ENCODE measurements at regions not wholly inside any gene's neighbourhood (a gene's known extent, or its start where the extent isn't known, plus 50 kb on each side); places are given as distances from the start of the nearest gene placed in this dataset.
A peak's percentile ranks its signal among the peaks of the same experiment; 100 is the strongest.

GRCh38 chr2:80968450-80968849, 663.9 kb upstream of the LRRTM1 start:
- no peaks in the 10 kb centered on the region for H3K27me3 ChIP-seq (ENCODE audit: insufficient read depth, low read length)
- peaks cover 14% of the 10 kb centered on the region; the same call in 1 of the 2 replicates for H3K9me3 ChIP-seq (ENCODE audit: low read length)
- no peaks in the 10 kb centered on the region for H3K4me1 ChIP-seq (ENCODE audit: insufficient read depth, low read length, severe bottlenecking)
- no peak overlapping the region for H3K4me3 ChIP-seq (ENCODE audit: low read depth, low read length, poor library complexity, severe bottlenecking)
- TF ChIP-seq EZH2 (IDR thresholded peaks at IDR 0.05; ENCODE audit: borderline replicate concordance, low read length) = no peak
- TF ChIP-seq CTCF (IDR thresholded peaks at IDR 0.05; ENCODE audit: low read length) = peak; percentile 47
- no peaks in the 10 kb centered on the region for H4K20me1 ChIP-seq (ENCODE audit: insufficient read depth, low read length)
- no peak overlapping the region for H3K4me2 ChIP-seq (ENCODE audit: low read length)
- no peak overlapping the region for H2AFZ ChIP-seq (ENCODE audit: low read length)
- H3K27ac ChIP-seq (ENCODE audit: low read depth, low read length, poor library complexity, severe bottlenecking) = no peak overlapping the region
- H3K9ac ChIP-seq (ENCODE audit: low read length) = no peak overlapping the region
- no peaks in the 10 kb centered on the region for H3F3A ChIP-seq (ENCODE audit: insufficient read depth, low read length)
- H3K9me2 ChIP-seq (ENCODE audit: low read depth, low read length) = no peaks in the 10 kb centered on the region
- H3K36me3 ChIP-seq (ENCODE audit: insufficient read depth, low read length) = no peaks in the 10 kb centered on the region; the same call in 1 of the 2 replicates
- no peaks in the 10 kb centered on the region for H3K79me2 ChIP-seq (ENCODE audit: insufficient read depth, low read length)

- H3K27me3 ChIP-seq (ENCODE audit: insufficient read depth, low read length) = no peaks in the 10 kb centered on the region
- no peak overlapping the region for H3K4me2 ChIP-seq (ENCODE audit: low read length)
- H3K36me3 ChIP-seq (ENCODE audit: insufficient read depth, low read length) = no peaks in the 10 kb centered on the region
- no peak overlapping the region for H3K27ac ChIP-seq (ENCODE audit: low read depth, low read length, poor library complexity, severe bottlenecking)
- no peaks in the 10 kb centered on the region for H3K79me2 ChIP-seq (ENCODE audit: insufficient read depth, low read length)
- H3K9ac ChIP-seq (ENCODE audit: low read length) = no peak overlapping the region
- H3K4me3 ChIP-seq (ENCODE audit: low read depth, low read length, poor library complexity, severe bottlenecking) = no peak overlapping the region
- no peak overlapping the region for H2AFZ ChIP-seq (ENCODE audit: low read length)
- no peaks in the 10 kb centered on the region for H3F3A ChIP-seq (ENCODE audit: insufficient read depth, low read length)
- H3K4me1 ChIP-seq (ENCODE audit: insufficient read depth, low read length, severe bottlenecking) = no peaks in the 10 kb centered on the region
- no peaks in the 10 kb centered on the region for H3K9me2 ChIP-seq (ENCODE audit: low read depth, low read length)
- no peaks in the 10 kb centered on the region for H3K9me3 ChIP-seq (ENCODE audit: low read length)
- TF ChIP-seq CTCF (IDR thresholded peaks at IDR 0.05; ENCODE audit: low read length) (no peak), EZH2 (IDR thresholded peaks at IDR 0.05; ENCODE audit: borderline replicate concordance, low read length) (no peak)
- no peaks in the 10 kb centered on the region for H4K20me1 ChIP-seq (ENCODE audit: insufficient read depth, low read length)
These were observed 643.1 kb upstream of the LRRTM1 start for GRCh38 chr2:80947601-80948130.

GRCh38 chr2:80943487-80943886, 638.9 kb upstream of the LRRTM1 start:
- Histone ChIP-seq H3K4me2 (ENCODE audit: low read length) (no peak overlapping the region), H3K9me3 (ENCODE audit: low read length) (no peaks in the 10 kb centered on the region), H3K27ac (ENCODE audit: low read depth, low read length, poor library complexity, severe bottlenecking) (no peak overlapping the region), H3K27me3 (ENCODE audit: insufficient read depth, low read length) (no peaks in the 10 kb centered on the region), H3K9ac (ENCODE audit: low read length) (no peak overlapping the region), H3F3A (ENCODE audit: insufficient read depth, low read length) (no peaks in the 10 kb centered on the region), H4K20me1 (ENCODE audit: insufficient read depth, low read length) (no peaks in the 10 kb centered on the region), H3K79me2 (ENCODE audit: insufficient read depth, low read length) (no peaks in the 10 kb centered on the region), H3K9me2 (ENCODE audit: low read depth, low read length) (no peaks in the 10 kb centered on the region), H3K4me3 (ENCODE audit: low read depth, low read length, poor library complexity, severe bottlenecking) (no peak overlapping the region), H3K36me3 (ENCODE audit: insufficient read depth, low read length) (no peaks in the 10 kb centered on the region), H2AFZ (ENCODE audit: low read length) (no peak overlapping the region), H3K4me1 (ENCODE audit: insufficient read depth, low read length, severe bottlenecking) (no peaks in the 10 kb centered on the region)
- TF ChIP-seq EZH2 (IDR thresholded peaks at IDR 0.05; ENCODE audit: borderline replicate concordance, low read length) = no peak
- no peak for TF ChIP-seq CTCF (IDR thresholded peaks at IDR 0.05; ENCODE audit: low read length)
